GM06990 (cell line): ENCODE measurements at regions not wholly inside any gene's neighbourhood (a gene's known extent, or its start where the extent isn't known, plus 50 kb on each side); places are given as distances from the start of the nearest gene placed in this dataset.

ENCODE experiments used
- DNase-seq: peaks from one replicate; pipeline ENCODE4 v3.0.0-alpha.2; 2011; ENCODE audit not compliant: insufficient read length; ENCODE audit errors: extremely low read depth
- H3K27me3 ChIP-seq: replicated peaks from 2 replicates; pipeline ENCODE4 v1.6.0; 2011; ENCODE audit warnings: low read length; ENCODE audit not compliant: control insufficient read depth, insufficient read depth
- H3K36me3 ChIP-seq: 2 replicates; pipeline ENCODE4 v1.5.1; 2011; ENCODE audit warnings: low read length; ENCODE audit not compliant: control insufficient read depth, insufficient read depth
- H3K4me3 ChIP-seq: replicated peaks from 2 replicates; pipeline ENCODE4 v1.5.1; 2011; ENCODE audit warnings: low read depth, mild to moderate bottlenecking, control low read depth, low read length
- TF ChIP-seq, protein P1 (sequence below): IDR thresholded peaks from 2 replicates; pipeline ENCODE4 v1.5.1; 2011; ENCODE audit warnings: low read length, control low read depth, mild to moderate bottlenecking, inconsistent platforms; ENCODE audit not compliant: insufficient read depth, poor library complexity, severe bottlenecking

DNA sequence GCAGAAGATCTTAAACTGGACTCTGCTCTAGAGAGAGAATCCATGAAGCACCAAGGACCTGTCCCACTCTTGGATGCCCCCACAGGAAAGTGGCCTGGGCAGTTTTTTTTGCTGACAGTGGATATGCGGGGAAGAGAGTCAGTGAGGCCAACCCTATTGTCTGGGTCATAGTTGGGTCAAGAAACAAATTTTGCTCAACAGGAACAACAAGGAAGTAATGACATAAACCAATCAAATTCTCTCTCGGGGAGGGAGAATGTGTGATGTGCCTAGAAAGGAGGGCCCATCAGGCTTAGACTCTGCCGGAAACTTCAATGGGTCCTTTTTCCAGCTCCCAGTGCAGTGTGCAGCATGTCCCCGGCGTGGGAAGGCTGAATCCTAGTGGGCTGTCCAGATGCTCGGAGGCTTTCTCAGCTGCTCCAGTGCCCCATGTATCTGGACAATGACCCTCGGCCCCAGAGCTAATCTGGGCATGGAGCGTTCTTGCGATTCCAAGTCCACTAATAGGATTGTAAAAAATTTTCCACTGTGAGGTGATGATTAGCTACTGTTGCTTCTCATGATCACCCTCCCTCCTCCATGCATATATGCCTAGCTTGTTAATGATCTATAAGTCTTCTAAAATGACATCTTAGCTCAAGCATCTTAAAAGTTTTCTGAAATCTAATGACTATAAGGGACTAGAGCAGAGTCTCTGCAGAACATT lies 101.0 kb downstream of the SNX19 start:
- Histone ChIP-seq H3K36me3 (no peaks in the 10 kb centered on the region), H3K27me3 (peaks cover 2% of the 10 kb centered on the region), H3K4me3 (no peak overlapping the region)
- DNase-seq: no peak
- TF ChIP-seq, protein P1, sequence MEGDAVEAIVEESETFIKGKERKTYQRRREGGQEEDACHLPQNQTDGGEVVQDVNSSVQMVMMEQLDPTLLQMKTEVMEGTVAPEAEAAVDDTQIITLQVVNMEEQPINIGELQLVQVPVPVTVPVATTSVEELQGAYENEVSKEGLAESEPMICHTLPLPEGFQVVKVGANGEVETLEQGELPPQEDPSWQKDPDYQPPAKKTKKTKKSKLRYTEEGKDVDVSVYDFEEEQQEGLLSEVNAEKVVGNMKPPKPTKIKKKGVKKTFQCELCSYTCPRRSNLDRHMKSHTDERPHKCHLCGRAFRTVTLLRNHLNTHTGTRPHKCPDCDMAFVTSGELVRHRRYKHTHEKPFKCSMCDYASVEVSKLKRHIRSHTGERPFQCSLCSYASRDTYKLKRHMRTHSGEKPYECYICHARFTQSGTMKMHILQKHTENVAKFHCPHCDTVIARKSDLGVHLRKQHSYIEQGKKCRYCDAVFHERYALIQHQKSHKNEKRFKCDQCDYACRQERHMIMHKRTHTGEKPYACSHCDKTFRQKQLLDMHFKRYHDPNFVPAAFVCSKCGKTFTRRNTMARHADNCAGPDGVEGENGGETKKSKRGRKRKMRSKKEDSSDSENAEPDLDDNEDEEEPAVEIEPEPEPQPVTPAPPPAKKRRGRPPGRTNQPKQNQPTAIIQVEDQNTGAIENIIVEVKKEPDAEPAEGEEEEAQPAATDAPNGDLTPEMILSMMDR: no peak

DNA sequence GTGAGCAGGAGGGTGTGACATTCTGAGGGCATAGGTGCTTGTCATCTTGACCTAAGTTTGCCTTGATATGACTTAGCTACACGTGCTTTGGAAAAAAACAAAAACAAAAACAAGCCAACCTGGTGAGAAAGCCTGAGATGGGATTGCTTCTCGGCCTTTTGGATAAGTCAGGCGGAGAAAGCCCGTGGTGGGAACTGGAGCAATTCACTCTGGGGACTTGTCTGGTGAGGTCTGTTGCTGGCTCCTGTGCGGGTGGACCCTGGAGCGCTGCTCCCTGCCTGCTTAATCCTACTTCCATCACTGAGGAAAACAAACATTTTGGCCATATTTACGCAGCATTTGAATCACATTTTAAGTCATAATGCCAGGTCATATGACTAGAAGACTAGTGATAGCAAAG lies 100.3 kb downstream of the SNX19 start:
- TF ChIP-seq, protein P1: no peak
- H3K27me3 ChIP-seq: peaks cover 2% of the 10 kb centered on the region
- no peak overlapping the region for H3K4me3 ChIP-seq
- no peak for DNase-seq
- H3K36me3 ChIP-seq: no peaks in the 10 kb centered on the region

DNA sequence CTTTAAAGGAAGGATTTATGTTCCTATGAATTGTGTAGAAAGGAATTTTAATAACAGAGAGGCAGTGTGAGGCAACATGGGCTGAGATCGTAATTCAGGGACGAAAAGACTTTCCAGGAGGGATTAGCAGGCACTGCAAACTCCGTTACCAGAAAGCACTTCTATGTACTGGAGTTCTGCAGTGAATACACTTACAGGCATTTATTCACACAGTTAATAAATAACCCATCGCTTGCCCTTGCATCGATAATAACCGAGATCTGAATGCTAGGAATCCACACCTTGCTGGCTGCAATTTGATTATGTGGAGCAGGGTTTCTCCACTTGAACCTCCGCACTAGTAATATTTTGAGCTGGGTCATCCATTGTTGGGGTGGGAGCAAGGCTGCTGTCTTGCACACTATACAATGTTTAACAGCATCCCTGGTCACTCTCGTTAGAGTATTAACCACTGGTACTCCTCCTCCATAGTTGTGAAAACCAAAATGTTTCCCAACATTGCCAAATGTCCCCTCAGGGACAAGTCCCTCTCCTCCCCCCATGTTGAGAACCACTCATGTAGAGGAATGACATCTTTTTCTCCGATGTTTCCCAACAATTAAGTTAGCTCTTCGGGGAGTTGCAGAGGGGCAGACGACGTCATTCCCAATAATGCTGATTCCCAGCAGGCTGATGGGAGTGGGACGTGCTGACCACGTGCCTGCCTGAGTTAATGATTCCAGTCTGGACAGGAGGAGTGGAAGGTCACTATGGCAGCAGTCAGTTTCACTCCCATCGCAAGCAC lies 99.5 kb downstream of the SNX19 start:
- Histone ChIP-seq H3K4me3 (no peak overlapping the region), H3K36me3 (no peaks in the 10 kb centered on the region), H3K27me3 (peaks cover 2% of the 10 kb centered on the region)
- TF ChIP-seq, protein P1: no peak
- no peak for DNase-seq

DNA sequence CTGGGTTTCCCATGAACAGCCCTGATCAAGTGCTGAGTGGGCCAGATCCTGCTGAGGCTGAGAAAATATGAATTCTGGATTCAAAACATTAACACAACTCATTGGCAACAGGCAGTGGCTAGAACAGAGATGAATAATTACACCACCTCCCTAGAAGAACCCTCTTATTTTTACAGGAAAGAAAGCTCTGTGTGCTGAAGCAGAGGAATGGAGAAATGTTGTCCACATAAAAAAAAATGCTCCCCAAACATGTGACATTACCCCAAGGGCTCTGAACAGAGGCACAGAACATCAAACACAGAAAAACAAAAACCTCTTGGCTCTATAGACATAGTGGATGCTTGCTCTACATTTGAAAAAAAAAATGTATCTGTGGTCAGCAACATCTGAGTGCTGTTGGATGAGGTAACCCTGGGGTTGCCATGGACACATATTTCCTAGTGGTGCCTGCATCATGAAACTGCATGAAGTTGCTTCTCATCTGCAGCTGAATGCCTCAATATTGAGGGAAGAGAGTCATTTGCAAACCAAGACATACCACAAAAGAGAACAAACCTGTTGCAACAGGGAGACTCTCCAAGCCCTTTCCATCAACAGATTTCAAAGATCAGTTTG lies 98.8 kb downstream of the SNX19 start:
- TF ChIP-seq, protein P1: no peak
- H3K27me3 ChIP-seq: peaks cover 2% of the 10 kb centered on the region
- no peak for DNase-seq
- no peak overlapping the region for H3K4me3 ChIP-seq
- no peaks in the 10 kb centered on the region for H3K36me3 ChIP-seq

DNA sequence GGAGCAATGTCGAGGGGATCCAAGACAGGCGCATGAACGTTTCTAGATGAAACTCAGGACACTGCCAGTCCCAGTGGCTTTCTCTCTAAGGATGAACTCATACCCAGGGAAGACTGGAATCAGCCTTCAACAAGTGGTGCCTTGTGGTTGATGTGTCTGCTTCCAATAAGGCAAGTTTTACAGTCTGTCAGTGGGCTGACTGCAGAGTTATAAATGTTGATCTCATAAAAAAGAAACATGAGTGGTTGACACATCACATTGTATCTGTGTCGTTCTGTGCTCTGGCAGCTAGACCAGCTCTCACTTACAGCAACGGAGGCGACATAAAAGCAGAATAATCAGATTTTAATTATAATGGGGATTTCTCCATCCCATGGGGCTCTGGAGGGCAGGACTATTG lies 96.7 kb downstream of the SNX19 start:
- TF ChIP-seq, protein P1: no peak
- Histone ChIP-seq H3K4me3 (no peak overlapping the region), H3K36me3 (no peaks in the 10 kb centered on the region), H3K27me3 (peaks cover 1% of the 10 kb centered on the region)
- no peak for DNase-seq
